GM13976 (cell line): ENCODE measurements at regions not wholly inside any gene's neighbourhood (a gene's known extent, or its start where the extent isn't known, plus 50 kb on each side); places are given as distances from the start of the nearest gene placed in this dataset.

ENCODE experiments used
- DNase-seq: peaks from one replicate; pipeline ENCODE4 v3.0.0; 2012; ENCODE audit warnings: low spot score
- in situ Hi-C: fragments of 300-500 bp; cut with MboI; formaldehyde crosslinking; loops from one replicate; pipeline ENCODE4 v1.12.0; 2022; ENCODE audit warnings: low sequenced_read_pairs, mixed read lengths, inconsistent platforms; ENCODE audit not compliant: unreplicated experiment
- TF ChIP-seq, protein P1 (sequence below): IDR thresholded peaks from 2 replicates; pipeline ENCODE4 v1.5.1; 2012; ENCODE audit warnings: borderline replicate concordance, mild to moderate bottlenecking; ENCODE audit not compliant: insufficient read depth; ENCODE audit errors: extremely low read depth, missing control alignments, control extremely low read depth

DNA sequence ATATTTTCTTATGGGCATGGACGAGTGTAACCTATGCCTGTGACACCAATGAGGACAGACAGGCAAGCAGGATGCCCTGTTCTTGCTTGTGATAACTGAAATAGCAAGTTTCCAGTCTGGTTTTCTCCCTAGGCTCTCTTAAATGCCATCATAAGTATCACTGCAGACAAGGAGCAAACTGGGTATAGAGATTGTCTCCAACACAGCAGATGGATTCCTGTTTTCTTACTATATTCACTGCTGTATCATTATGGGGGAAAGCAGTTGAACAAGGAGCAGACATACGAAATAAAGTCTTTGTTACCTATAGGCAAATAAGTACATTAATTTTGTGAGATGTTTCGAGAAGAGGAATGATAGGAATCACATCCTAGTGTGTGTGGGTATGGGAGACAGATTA, 178.0 kb upstream of the TBL1XR1 start:
- DNase-seq = no peak
- TF ChIP-seq, protein P1, sequence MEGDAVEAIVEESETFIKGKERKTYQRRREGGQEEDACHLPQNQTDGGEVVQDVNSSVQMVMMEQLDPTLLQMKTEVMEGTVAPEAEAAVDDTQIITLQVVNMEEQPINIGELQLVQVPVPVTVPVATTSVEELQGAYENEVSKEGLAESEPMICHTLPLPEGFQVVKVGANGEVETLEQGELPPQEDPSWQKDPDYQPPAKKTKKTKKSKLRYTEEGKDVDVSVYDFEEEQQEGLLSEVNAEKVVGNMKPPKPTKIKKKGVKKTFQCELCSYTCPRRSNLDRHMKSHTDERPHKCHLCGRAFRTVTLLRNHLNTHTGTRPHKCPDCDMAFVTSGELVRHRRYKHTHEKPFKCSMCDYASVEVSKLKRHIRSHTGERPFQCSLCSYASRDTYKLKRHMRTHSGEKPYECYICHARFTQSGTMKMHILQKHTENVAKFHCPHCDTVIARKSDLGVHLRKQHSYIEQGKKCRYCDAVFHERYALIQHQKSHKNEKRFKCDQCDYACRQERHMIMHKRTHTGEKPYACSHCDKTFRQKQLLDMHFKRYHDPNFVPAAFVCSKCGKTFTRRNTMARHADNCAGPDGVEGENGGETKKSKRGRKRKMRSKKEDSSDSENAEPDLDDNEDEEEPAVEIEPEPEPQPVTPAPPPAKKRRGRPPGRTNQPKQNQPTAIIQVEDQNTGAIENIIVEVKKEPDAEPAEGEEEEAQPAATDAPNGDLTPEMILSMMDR = no peak
- in situ Hi-C loops = no loop called here

DNA sequence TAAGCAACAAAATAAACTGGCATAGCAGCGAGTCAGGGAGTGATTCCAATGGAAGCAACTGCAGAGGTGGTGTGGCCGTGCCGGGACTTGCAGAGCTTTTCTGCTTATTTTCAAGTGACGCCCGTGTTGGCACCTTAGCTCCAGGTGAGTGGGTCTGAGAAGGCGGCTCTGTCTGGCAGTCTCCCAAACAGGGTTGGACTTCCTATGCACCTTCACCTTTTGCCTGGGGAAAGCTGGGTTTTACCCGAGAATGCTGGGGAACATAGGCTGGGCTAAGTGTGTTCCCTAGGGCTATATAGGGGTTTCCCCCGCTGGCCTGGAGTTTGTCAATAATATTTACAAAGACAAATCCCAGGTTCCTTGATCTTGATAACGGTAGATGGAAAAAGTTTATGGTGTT, 179.9 kb upstream of the TBL1XR1 start:
- DNase-seq = no peak
- in situ Hi-C loops = no loop called here
- TF ChIP-seq, protein P1 = no peak

GRCh38 chr3:177378168-177378567, 180.9 kb upstream of the TBL1XR1 start:
- TF ChIP-seq, protein P1 = no peak
- in situ Hi-C loops = no loop called here
- peak; percentile 71 for DNase-seq

- no peak for DNase-seq
- in situ Hi-C loops = no loop called here
- TF ChIP-seq, protein P1 = no peak
Measured at GRCh38 chr3:177379045-177379444, 181.8 kb upstream of the TBL1XR1 start.

DNA sequence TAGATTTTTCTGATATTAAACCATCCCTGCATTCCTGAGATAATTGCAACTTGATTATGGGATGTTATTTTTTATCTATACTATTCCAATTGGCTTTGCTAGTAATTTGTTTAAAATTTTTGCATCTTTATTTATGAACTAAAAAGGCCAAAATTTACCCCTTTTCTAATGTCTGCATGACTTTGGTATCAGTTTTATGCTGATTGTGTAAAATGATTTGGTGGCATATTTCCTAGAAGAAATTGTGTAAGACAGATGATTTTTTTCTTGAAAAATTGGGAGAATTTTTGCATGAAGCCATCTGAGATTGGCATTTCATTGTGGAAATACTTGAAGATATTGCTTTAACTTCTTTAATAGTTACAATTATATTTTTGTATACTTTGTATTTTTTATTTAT, 183.8 kb upstream of the TBL1XR1 start:
- DNase-seq = no peak
- TF ChIP-seq, protein P1 = no peak
- in situ Hi-C loops = no loop called here

- TF ChIP-seq, protein P1 = no peak
Measured at GRCh38 chr3:177382944-177383343, 185.7 kb upstream of the TBL1XR1 start.

DNA sequence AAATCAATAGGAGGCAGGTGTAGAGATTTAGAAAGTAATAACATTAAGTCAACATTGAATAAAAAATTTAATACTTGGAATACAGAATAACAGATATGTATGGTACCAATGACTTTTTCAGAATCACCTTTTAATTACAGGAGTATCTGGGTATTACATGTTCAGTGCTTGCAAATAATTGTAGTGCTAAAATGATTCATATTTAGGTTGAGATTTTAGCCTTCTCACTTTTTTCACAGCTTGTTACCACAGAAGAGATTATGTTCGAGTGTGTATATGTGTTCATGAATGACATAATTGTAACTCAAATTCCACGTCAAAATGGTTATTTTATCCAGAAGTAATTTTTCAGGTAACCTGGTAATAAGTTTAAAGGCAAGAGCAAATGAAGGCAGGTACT, 187.9 kb upstream of the TBL1XR1 start:
- in situ Hi-C loops = no loop called here

More at GRCh38 chr3:177382944-177383343, 185.7 kb upstream of the TBL1XR1 start:
- no peak for DNase-seq
- in situ Hi-C loops = no loop called here

More for the DNA sequence above, 187.9 kb upstream of the TBL1XR1 start:
- TF ChIP-seq, protein P1 = no peak
- no peak for DNase-seq
